Panc1 (cell line): ENCODE measurements at regions not wholly inside any gene's neighbourhood (a gene's known extent, or its start where the extent isn't known, plus 50 kb on each side); places are given as distances from the start of the nearest gene placed in this dataset.

Experiments
- CTCF ChIP-seq: fragments of 450-650 bp; IDR thresholded peaks from 2 replicates; pipeline ENCODE4 v1.5.1; 2017; ENCODE audit warnings: mild to moderate bottlenecking
- REST ChIP-seq, 2 experiments: IDR thresholded peaks; 2 replicates each; pipeline ENCODE4 v1.6.1; 2011 to 2012; ENCODE audit warnings: low read depth in 2 of 2, control low read depth in 1 of 2, low read length in 1 of 2, mild to moderate bottlenecking in 1 of 2, moderate library complexity in 1 of 2; ENCODE audit not compliant: insufficient read depth in 1 of 2

- no peak for TF ChIP-seq CTCF
- TF ChIP-seq REST (IDR thresholded peaks at IDR 0.05; ENCODE audit: insufficient read depth in 1 of 2, low read depth in 2 of 2, low read length in 1 of 2): no peak
Measured at GRCh38 chr3:150334974-150335373, 73.1 kb upstream of the TSC22D2 start.
